H9 (cell line): ENCODE measurements at regions not wholly inside any gene's neighbourhood (a gene's known extent, or its start where the extent isn't known, plus 50 kb on each side); places are given as distances from the start of the nearest gene placed in this dataset.

Experiments used
- DNase-seq: peaks from one replicate; pipeline ENCODE4 v3.0.0-alpha.2; 2017
- H2AFZ ChIP-seq: one replicate; pipeline ENCODE4 v1.6.1; 2013; ENCODE audit warnings: mild to moderate bottlenecking, low read length, control low read depth, moderate library complexity
- H2AK5ac ChIP-seq: 2 replicates; pipeline ENCODE4 v1.6.1; 2013; ENCODE audit warnings: low read length, control low read depth, mixed read lengths; ENCODE audit not compliant: insufficient read length
- H2BK120ac ChIP-seq: one replicate; pipeline ENCODE4 v1.6.1; 2013; ENCODE audit warnings: low read depth, mild to moderate bottlenecking, low read length, control low read depth, inconsistent platforms; ENCODE audit not compliant: poor library complexity, severe bottlenecking
- H2BK12ac ChIP-seq: 2 replicates; pipeline ENCODE4 v1.6.1; 2013; ENCODE audit warnings: low read length, control low read depth, mixed read lengths, low read depth; ENCODE audit not compliant: insufficient read length
- H2BK15ac ChIP-seq: 2 replicates; pipeline ENCODE4 v1.6.1; 2013; ENCODE audit warnings: low read depth, low read length, control low read depth
- H2BK20ac ChIP-seq: one replicate; pipeline ENCODE4 v1.6.1; 2013; ENCODE audit warnings: low read depth, mild to moderate bottlenecking, low read length, control low read depth, inconsistent platforms; ENCODE audit not compliant: poor library complexity, severe bottlenecking
- H2BK5ac ChIP-seq: 2 replicates; pipeline ENCODE4 v1.6.1; 2013; ENCODE audit warnings: low read length, control low read depth, mixed read lengths; ENCODE audit not compliant: insufficient read length
- H3K14ac ChIP-seq: 2 replicates; pipeline ENCODE4 v1.6.1; 2013; ENCODE audit warnings: low read length, control low read depth; ENCODE audit not compliant: insufficient read depth
- H3K18ac ChIP-seq: 2 replicates; pipeline ENCODE4 v1.6.1; 2013; ENCODE audit warnings: low read depth, mild to moderate bottlenecking, mixed read lengths, low read length, control low read depth; ENCODE audit not compliant: insufficient read length
- H3K23ac ChIP-seq: 2 replicates; pipeline ENCODE4 v1.6.1; 2013; ENCODE audit warnings: low read length, control low read depth, mixed read lengths, low read depth; ENCODE audit not compliant: insufficient read length
- H3K23me2 ChIP-seq: 2 replicates; pipeline ENCODE4 v1.6.1; 2013; ENCODE audit warnings: low read depth, mild to moderate bottlenecking, mixed read lengths, low read length, control low read depth; ENCODE audit not compliant: insufficient read length, poor library complexity, severe bottlenecking
- H3K27ac ChIP-seq: 2 replicates; pipeline ENCODE4 v1.5.1; 2013; ENCODE audit warnings: low read length, control low read depth, mixed read lengths, low read depth; ENCODE audit not compliant: insufficient read length
- H3K27me3 ChIP-seq: 2 replicates; pipeline ENCODE4 v1.6.1; 2013; ENCODE audit warnings: low read length, control low read depth, inconsistent platforms; ENCODE audit not compliant: insufficient read depth
- H3K4ac ChIP-seq: 2 replicates; pipeline ENCODE4 v1.6.1; 2013; ENCODE audit warnings: low read depth, mild to moderate bottlenecking, control low read depth, inconsistent platforms, low read length, moderate library complexity
- H3K4me1 ChIP-seq: 2 replicates; pipeline ENCODE4 v1.6.1; 2013; ENCODE audit warnings: low read length, control low read depth, inconsistent platforms; ENCODE audit not compliant: insufficient read depth
- H3K4me2 ChIP-seq: 2 replicates; pipeline ENCODE4 v1.6.1; 2013; ENCODE audit warnings: low read length, control low read depth, mixed read lengths; ENCODE audit not compliant: insufficient read length, insufficient read depth
- H3K56ac ChIP-seq: 2 replicates; pipeline ENCODE4 v1.6.1; 2013; ENCODE audit warnings: low read depth, mild to moderate bottlenecking, mixed read lengths, low read length, control low read depth; ENCODE audit not compliant: insufficient read length
- H3K79me1 ChIP-seq: 2 replicates; pipeline ENCODE4 v1.6.1; 2013; ENCODE audit warnings: low read depth, mild to moderate bottlenecking, moderate library complexity, low read length, control low read depth, inconsistent platforms; ENCODE audit not compliant: insufficient read depth, poor library complexity, severe bottlenecking
- H3K79me2 ChIP-seq: 2 replicates; pipeline ENCODE4 v1.6.1; 2013; ENCODE audit warnings: low read length, control low read depth, inconsistent platforms; ENCODE audit not compliant: insufficient read depth
- H3K9ac ChIP-seq: 2 replicates; pipeline ENCODE4 v1.6.1; 2013; ENCODE audit warnings: low read length, control low read depth, mixed read lengths; ENCODE audit not compliant: insufficient read length; ENCODE audit errors: extremely low read depth
- H3K9me3 ChIP-seq: one replicate; pipeline ENCODE4 v1.6.1; 2013; ENCODE audit warnings: low read depth, low read length, inconsistent platforms; ENCODE audit not compliant: control insufficient read depth
- H3T11ph ChIP-seq: one replicate; pipeline ENCODE4 v1.6.1; 2013; ENCODE audit warnings: mild to moderate bottlenecking, low read length, control low read depth, inconsistent platforms
- H4K20me1 ChIP-seq: one replicate; pipeline ENCODE4 v1.6.1; 2013; ENCODE audit not compliant: control insufficient read depth, insufficient read length, insufficient read depth
- H4K5ac ChIP-seq: 2 replicates; pipeline ENCODE4 v1.6.1; 2013; ENCODE audit warnings: low read depth, mild to moderate bottlenecking, mixed read lengths, low read length, control low read depth; ENCODE audit not compliant: insufficient read length
- H4K8ac ChIP-seq: replicated peaks from 2 replicates; pipeline ENCODE4 v1.6.1; 2013; ENCODE audit warnings: low read length, control low read depth, mixed read lengths, low read depth; ENCODE audit not compliant: insufficient read length
- H4K91ac ChIP-seq: 2 replicates; pipeline ENCODE4 v1.6.1; 2013; ENCODE audit warnings: low read depth, mild to moderate bottlenecking, moderate library complexity, mixed read lengths, low read length, control low read depth; ENCODE audit not compliant: insufficient read length
- H3K27ac Mint-ChIP-seq, 3 experiments: 2 replicates in 2 of 3; 3 replicates in 1 of 3; pipeline ENCODE4 v1.8.0; 2020 to 2021; ENCODE audit warnings: mixed read lengths in 3 of 3, mild to moderate bottlenecking in 1 of 3, moderate library complexity in 1 of 3
- H3K27me3 Mint-ChIP-seq: 2 replicates; pipeline ENCODE4 v1.8.0; 2021; ENCODE audit warnings: low read depth, mild to moderate bottlenecking, moderate library complexity, mixed read lengths
- H3K36me3 Mint-ChIP-seq, 3 experiments: 2 replicates in 2 of 3; 3 replicates in 1 of 3; pipeline ENCODE4 v1.8.0; 2020 to 2021; ENCODE audit warnings: low read depth in 3 of 3, mixed read lengths in 3 of 3; ENCODE audit not compliant: insufficient read depth in 1 of 3
- H3K4me1 Mint-ChIP-seq, 2 experiments: 2 replicates each; pipeline ENCODE4 v1.8.0; 2020; ENCODE audit warnings: mixed read lengths in 2 of 2
- H3K4me3 Mint-ChIP-seq, 2 experiments: 2 replicates in 1 of 2; 3 replicates in 1 of 2; pipeline ENCODE4 v1.8.0; 2020 to 2021; ENCODE audit warnings: mild to moderate bottlenecking in 2 of 2, mixed read lengths in 2 of 2, moderate library complexity in 1 of 2
- H3K9me3 Mint-ChIP-seq, 2 experiments: 2 replicates in 1 of 2; 3 replicates in 1 of 2; pipeline ENCODE4 v1.8.0; 2020; ENCODE audit warnings: mild to moderate bottlenecking in 2 of 2, mixed read lengths in 2 of 2, moderate library complexity in 1 of 2
- WGBS: extraction: QIAGEN DNeasy Blood & Tissue Kit; methylation state at CpG from one replicate; pipeline ENCODE4 v1.1.7; 2013; ENCODE audit warnings: missing lambda C conversion rate, low lambda C conversion rate, mixed read lengths; ENCODE audit not compliant: insufficient read length; ENCODE audit errors: extremely low coverage; 5-methylcytosine and 5-hydroxymethylcytosine counted together
- TF ChIP-seq, protein P1 (sequence below): fragments of 200-600 bp; sonication (generic); conservative IDR thresholded peaks from 3 replicates; pipeline ENCODE4 v1.8.0; 2021; ENCODE audit warnings: antibody characterized with exemption, mild to moderate bottlenecking

DNA sequence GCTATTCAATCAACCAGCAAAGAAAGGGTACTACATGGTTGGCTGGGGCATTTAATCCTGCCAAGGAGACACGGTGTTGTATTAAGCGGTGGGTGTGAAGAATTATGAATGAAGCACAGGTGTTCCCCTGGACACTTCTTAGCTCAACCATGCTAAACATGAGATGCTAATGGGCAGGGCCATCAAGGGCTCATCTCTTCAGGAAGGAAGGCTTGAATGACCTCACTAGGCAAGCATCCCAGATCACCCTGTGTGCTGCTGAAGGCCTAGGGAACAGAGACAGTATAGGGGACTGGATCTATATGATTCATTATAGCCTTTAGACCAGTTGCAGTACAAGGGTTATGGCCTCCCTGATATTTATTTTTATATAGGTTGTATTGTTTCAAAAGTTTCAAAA, 221.3 kb upstream of the SLCO3A1 start:
- no peak overlapping the region for H4K5ac ChIP-seq
- no peaks in the 10 kb centered on the region for H3K27me3 ChIP-seq
- H3K9me3 Mint-ChIP-seq, result peaks cover 3% of the 10 kb centered on the region in 2 experiments; a peak in 2 of 5 replicates
- TF ChIP-seq, protein P1, sequence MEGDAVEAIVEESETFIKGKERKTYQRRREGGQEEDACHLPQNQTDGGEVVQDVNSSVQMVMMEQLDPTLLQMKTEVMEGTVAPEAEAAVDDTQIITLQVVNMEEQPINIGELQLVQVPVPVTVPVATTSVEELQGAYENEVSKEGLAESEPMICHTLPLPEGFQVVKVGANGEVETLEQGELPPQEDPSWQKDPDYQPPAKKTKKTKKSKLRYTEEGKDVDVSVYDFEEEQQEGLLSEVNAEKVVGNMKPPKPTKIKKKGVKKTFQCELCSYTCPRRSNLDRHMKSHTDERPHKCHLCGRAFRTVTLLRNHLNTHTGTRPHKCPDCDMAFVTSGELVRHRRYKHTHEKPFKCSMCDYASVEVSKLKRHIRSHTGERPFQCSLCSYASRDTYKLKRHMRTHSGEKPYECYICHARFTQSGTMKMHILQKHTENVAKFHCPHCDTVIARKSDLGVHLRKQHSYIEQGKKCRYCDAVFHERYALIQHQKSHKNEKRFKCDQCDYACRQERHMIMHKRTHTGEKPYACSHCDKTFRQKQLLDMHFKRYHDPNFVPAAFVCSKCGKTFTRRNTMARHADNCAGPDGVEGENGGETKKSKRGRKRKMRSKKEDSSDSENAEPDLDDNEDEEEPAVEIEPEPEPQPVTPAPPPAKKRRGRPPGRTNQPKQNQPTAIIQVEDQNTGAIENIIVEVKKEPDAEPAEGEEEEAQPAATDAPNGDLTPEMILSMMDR, result no peak
- no peak overlapping the region for H3K4me2 ChIP-seq
- no peaks in the 10 kb centered on the region for H3K79me2 ChIP-seq
- H4K8ac ChIP-seq, result no peak overlapping the region
- H3K79me1 ChIP-seq, result no peaks in the 10 kb centered on the region
- no peaks in the 10 kb centered on the region for H3K23me2 ChIP-seq
- no peaks in the 10 kb centered on the region for H3K27me3 Mint-ChIP-seq
- H3K27ac ChIP-seq, result no peak overlapping the region
- H3K4me1 Mint-ChIP-seq, result peaks cover 4 to 7% of the 10 kb centered on the region in 2 experiments; a peak in 3 of 4 replicates
- no CpG with 5 or more reads among the region's 2 CpGs for WGBS
- no peak overlapping the region for H3K14ac ChIP-seq
- no peak overlapping the region for H2BK12ac ChIP-seq
- H2BK120ac ChIP-seq, result no peak overlapping the region
- H3K56ac ChIP-seq, result no peak overlapping the region
- H2BK5ac ChIP-seq, result no peak overlapping the region
- no peak overlapping the region for H3T11ph ChIP-seq
- H2AK5ac ChIP-seq, result no peak overlapping the region
- no peaks in the 10 kb centered on the region for H3K9me3 ChIP-seq
- peaks cover 2% of the 10 kb centered on the region for H4K20me1 ChIP-seq
- no peak overlapping the region for H3K4ac ChIP-seq
- H2BK20ac ChIP-seq, result no peak overlapping the region
- no peak overlapping the region for H3K18ac ChIP-seq
- H3K27ac Mint-ChIP-seq, result no peak overlapping the region
- DNase-seq, result no peak
- H3K4me1 ChIP-seq, result no peaks in the 10 kb centered on the region; the same call in 1 of the 2 replicates
- H3K4me3 Mint-ChIP-seq, result no peak overlapping the region
- H3K36me3 Mint-ChIP-seq, result peaks cover 0 to 2% (median 0%) of the 10 kb centered on the region in 3 experiments; a peak in 2 of 7 replicates
- H4K91ac ChIP-seq, result no peak overlapping the region
- no peak overlapping the region for H2AFZ ChIP-seq
- H3K23ac ChIP-seq, result no peak overlapping the region
- no peak overlapping the region for H2BK15ac ChIP-seq
- H3K9ac ChIP-seq, result no peak overlapping the region
